ENCODE measurements at regions not wholly inside any gene's neighbourhood (a gene's known extent, or its start where the extent isn't known, plus 50 kb on each side); places are given as distances from the start of the nearest gene placed in this dataset.
"Not testable (repeated sequence)": the region's sequence is repeated elsewhere in the genome, so short reads cannot be mapped to it uniquely, and the experiment has no call there.

- no peak for DNase-seq (ENCODE audit: extremely low spot score)
- ChIA-PET POLR2A (no interaction called here), CTCF (no interaction called here)
- no peak for TF ChIP-seq LEF1 (IDR thresholded peaks at IDR 0.05; ENCODE audit: borderline replicate concordance)
- no peak for TF ChIP-seq FOXA1 (IDR thresholded peaks at IDR 0.05)
- no peak for TF ChIP-seq SUZ12 (IDR thresholded peaks at IDR 0.05)
- TF ChIP-seq CTBP1 (IDR thresholded peaks at IDR 0.05; ENCODE audit: borderline replicate concordance): no peak
- no peak for TF ChIP-seq L3MBTL2 (conservative IDR thresholded peaks at IDR 0.05)
- no peak for TF ChIP-seq FOXK2 (IDR thresholded peaks at IDR 0.05)
- TF ChIP-seq ZNF384 (IDR thresholded peaks at IDR 0.05): no peak
- TF ChIP-seq FOXM1 (IDR thresholded peaks at IDR 0.05; ENCODE audit: borderline replicate concordance): no peak
- no peak for TF ChIP-seq NFRKB (IDR thresholded peaks at IDR 0.05)
- TF ChIP-seq ELF4 (IDR thresholded peaks at IDR 0.05): no peak
- no peak for TF ChIP-seq SP1 (IDR thresholded peaks at IDR 0.05)
- TF ChIP-seq ARNT (IDR thresholded peaks at IDR 0.05): no peak
- TF ChIP-seq, protein P1, sequence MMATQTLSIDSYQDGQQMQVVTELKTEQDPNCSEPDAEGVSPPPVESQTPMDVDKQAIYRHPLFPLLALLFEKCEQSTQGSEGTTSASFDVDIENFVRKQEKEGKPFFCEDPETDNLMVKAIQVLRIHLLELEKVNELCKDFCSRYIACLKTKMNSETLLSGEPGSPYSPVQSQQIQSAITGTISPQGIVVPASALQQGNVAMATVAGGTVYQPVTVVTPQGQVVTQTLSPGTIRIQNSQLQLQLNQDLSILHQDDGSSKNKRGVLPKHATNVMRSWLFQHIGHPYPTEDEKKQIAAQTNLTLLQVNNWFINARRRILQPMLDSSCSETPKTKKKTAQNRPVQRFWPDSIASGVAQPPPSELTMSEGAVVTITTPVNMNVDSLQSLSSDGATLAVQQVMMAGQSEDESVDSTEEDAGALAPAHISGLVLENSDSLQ (IDR thresholded peaks at IDR 0.05): no peak
These were observed 180.7 kb upstream of the GK2 start for GRCh38 chr4:79588679-79589078.

DNA sequence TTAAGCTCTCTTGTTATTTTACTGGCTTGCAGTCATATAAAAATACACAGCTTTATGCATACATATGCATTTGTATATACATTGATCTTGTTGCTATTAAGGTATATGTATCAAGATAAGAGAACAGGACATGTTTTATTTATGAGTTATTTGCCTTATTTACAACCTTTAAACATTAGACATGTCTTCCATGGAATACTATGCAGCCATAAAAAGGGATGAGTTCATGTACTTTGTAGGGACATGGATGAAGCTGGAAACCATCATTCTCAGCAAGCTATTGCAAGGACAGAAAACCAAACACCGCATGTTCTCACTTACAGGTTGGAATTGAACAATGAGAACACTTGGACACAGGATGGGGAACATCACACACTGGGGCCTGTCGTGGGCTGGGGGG lies 179.2 kb upstream of the GK2 start:
- POLR2A ChIA-PET; CTCF ChIA-PET; DNase-seq (ENCODE audit: extremely low spot score): not testable (repeated sequence)

DNA sequence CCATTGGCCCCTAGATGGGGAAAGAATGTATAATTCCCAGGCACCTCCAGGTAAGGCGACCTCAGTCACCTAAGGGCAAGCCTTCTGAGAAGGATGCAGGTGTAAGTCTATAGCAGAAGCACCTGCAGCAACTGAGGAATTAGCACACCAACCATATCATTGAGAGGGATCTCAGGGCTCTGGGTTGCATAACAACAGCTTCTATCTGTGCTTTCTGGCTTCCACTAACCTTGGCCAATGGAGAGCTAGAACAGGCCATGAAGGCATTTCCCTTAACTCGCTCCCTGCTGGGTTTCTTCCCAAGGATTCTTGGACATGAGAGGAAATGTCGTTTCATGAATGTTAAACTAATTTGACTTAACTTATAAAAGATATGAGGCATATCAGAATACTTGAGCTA lies 177.8 kb upstream of the GK2 start:
- no peak for TF ChIP-seq L3MBTL2 (conservative IDR thresholded peaks at IDR 0.05)
- TF ChIP-seq SUZ12 (IDR thresholded peaks at IDR 0.05): no peak
- TF ChIP-seq FOXK2 (IDR thresholded peaks at IDR 0.05): no peak
- TF ChIP-seq ZNF384 (IDR thresholded peaks at IDR 0.05): no peak
- no peak for TF ChIP-seq TARDBP (IDR thresholded peaks at IDR 0.05)
- no peak for TF ChIP-seq ELF4 (IDR thresholded peaks at IDR 0.05)
- no peak for TF ChIP-seq LEF1 (IDR thresholded peaks at IDR 0.05; ENCODE audit: borderline replicate concordance)
- TF ChIP-seq, protein P1 (IDR thresholded peaks at IDR 0.05): no peak
- no peak for TF ChIP-seq BHLHE40 (IDR thresholded peaks at IDR 0.05; ENCODE audit: borderline replicate concordance)
- no peak for TF ChIP-seq HDGF (IDR thresholded peaks at IDR 0.05; ENCODE audit: borderline replicate concordance)
- no peak for TF ChIP-seq CTBP1 (IDR thresholded peaks at IDR 0.05; ENCODE audit: borderline replicate concordance)
- TF ChIP-seq FOXA1 (IDR thresholded peaks at IDR 0.05): no peak
- no peak for TF ChIP-seq ARNT (IDR thresholded peaks at IDR 0.05)
- no peak for TF ChIP-seq FOXM1 (IDR thresholded peaks at IDR 0.05; ENCODE audit: borderline replicate concordance)
- POLR2A ChIA-PET: no interaction called here
- DNase-seq (ENCODE audit: extremely low spot score): no peak
- CTCF ChIA-PET: no interaction called here

DNA sequence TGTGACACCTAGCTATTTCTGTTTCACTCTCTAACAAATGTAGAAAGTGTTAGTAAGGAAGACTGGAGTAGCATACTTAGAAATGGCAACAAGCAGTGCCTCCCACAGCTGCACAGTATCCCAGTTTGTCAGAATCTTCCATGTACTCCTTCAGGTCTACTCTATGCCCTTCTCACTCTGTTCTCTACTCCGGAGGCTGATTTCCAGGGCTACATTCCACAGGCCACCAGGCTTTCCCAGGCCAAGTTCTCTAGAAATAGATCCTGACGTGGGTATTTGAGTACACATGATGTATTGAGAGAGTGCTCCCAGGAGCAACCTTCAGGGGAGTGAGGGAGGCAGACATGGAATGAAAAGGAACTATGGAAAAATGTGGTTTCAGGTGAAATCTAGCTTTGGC lies 177.3 kb upstream of the GK2 start:
- POLR2A ChIA-PET: no interaction called here
- TF ChIP-seq FOXM1 (IDR thresholded peaks at IDR 0.05; ENCODE audit: borderline replicate concordance) (no peak), BHLHE40 (IDR thresholded peaks at IDR 0.05; ENCODE audit: borderline replicate concordance) (no peak), SUZ12 (IDR thresholded peaks at IDR 0.05) (no peak), SP1 (IDR thresholded peaks at IDR 0.05) (no peak), L3MBTL2 (conservative IDR thresholded peaks at IDR 0.05) (no peak)
- CTCF ChIA-PET: interaction anchor here (0.6 kb wide), 2 partner anchors 198 to 269 kb away, joined by 3 to 5 read pairs; no protein-coding TSS in a partner anchor
- no peak for DNase-seq (ENCODE audit: extremely low spot score)

DNA sequence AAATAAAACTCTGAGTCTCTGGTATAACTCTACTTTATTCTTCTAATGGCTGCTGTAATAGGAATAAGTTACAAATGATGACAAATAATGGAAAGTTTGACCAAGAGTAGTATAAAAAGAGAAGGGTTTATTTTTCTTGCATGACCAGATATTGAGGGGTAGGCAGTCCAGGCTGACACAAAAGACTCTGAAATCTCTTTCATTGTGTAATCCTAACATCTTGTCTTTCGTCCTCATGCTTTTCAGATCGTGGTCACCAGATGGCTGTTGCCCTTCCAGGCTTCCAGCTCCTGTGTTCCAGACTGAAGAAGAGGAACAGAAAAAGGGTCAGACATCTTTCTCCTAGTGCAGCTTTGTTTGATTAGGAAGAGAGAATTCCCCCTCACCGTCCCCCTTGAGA lies 176.9 kb upstream of the GK2 start:
- CTCF ChIA-PET: interaction anchor here (0.6 kb wide), 2 partner anchors 199 to 269 kb away, joined by 3 to 5 read pairs; no protein-coding TSS in a partner anchor
- TF ChIP-seq SUZ12 (IDR thresholded peaks at IDR 0.05): no peak
- TF ChIP-seq ELF4 (IDR thresholded peaks at IDR 0.05): no peak
- no peak for TF ChIP-seq ZNF384 (IDR thresholded peaks at IDR 0.05)
- TF ChIP-seq, protein P1 (IDR thresholded peaks at IDR 0.05): no peak
- TF ChIP-seq NFRKB (IDR thresholded peaks at IDR 0.05): no peak
- POLR2A ChIA-PET: no interaction called here
- no peak for DNase-seq (ENCODE audit: extremely low spot score)

DNA sequence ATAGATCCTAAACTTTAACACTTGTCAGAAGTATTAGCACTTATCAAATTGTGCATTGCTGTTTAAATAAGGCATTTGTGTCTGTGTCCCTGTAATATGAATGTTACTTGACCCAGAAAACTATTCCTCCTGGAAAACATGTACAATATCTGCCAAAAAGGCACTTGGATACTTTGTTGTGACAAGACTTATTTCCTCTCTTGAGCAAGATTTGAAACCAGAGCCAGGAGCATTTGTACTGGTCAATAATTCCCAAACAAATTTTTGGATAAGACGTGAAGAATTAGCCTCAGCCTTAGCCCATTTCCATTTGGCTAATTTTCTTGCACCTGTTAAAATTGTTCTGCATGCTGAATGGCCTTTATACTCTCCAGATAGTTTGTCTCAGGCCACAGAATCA lies 176.3 kb upstream of the GK2 start:
- ChIA-PET CTCF (no interaction called here), POLR2A (no interaction called here)
- DNase-seq (ENCODE audit: extremely low spot score): no peak
- TF ChIP-seq TARDBP (IDR thresholded peaks at IDR 0.05) (no peak), FOXA1 (IDR thresholded peaks at IDR 0.05) (no peak), HDGF (IDR thresholded peaks at IDR 0.05; ENCODE audit: borderline replicate concordance) (no peak), ELF4 (IDR thresholded peaks at IDR 0.05) (no peak), LEF1 (IDR thresholded peaks at IDR 0.05; ENCODE audit: borderline replicate concordance) (no peak), FOXM1 (IDR thresholded peaks at IDR 0.05; ENCODE audit: borderline replicate concordance) (no peak), ARNT (IDR thresholded peaks at IDR 0.05) (no peak), SP1 (IDR thresholded peaks at IDR 0.05) (no peak), ZNF384 (IDR thresholded peaks at IDR 0.05) (no peak), NFRKB (IDR thresholded peaks at IDR 0.05) (no peak), SUZ12 (IDR thresholded peaks at IDR 0.05) (no peak), CTBP1 (IDR thresholded peaks at IDR 0.05; ENCODE audit: borderline replicate concordance) (no peak)
- TF ChIP-seq, protein P1 (IDR thresholded peaks at IDR 0.05): no peak

GRCh38 chr4:79578606-79579005 lies 170.6 kb upstream of the GK2 start:
- DNase-seq (ENCODE audit: extremely low spot score): no peak
- ChIA-PET CTCF (no interaction called here), POLR2A (no interaction called here)
- no peak for TF ChIP-seq ELF4 (IDR thresholded peaks at IDR 0.05)
- TF ChIP-seq SUZ12 (IDR thresholded peaks at IDR 0.05): no peak
- TF ChIP-seq TARDBP (IDR thresholded peaks at IDR 0.05): no peak
- no peak for TF ChIP-seq BHLHE40 (IDR thresholded peaks at IDR 0.05; ENCODE audit: borderline replicate concordance)

All from HEK293T (cell line).